ENCODE measurements at regions not wholly inside any gene's neighbourhood (a gene's known extent, or its start where the extent isn't known, plus 50 kb on each side); places are given as distances from the start of the nearest gene placed in this dataset.
A peak's percentile ranks its signal among the peaks of the same experiment; 100 is the strongest.

DNA sequence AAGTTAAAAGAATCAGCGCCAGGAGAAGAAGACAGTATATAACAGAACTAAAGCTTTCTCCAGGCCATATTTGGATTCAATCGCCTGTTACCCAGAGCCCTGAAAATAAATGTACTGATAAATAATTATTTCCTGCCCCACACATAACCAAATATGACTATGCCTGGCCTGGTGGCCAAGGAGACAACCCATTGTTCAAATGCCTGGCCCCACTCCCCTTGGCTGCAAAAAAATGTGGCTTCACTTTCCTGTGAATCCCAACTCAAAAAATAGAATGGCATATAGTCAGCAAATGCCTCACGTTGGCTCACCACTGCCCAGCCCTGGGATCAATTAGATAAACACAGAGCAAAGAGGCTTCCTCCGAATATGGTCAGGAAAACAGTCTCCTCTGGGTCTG lies 472.1 kb downstream of the BCL11B start:
- Histone ChIP-seq H3K9ac (ENCODE audit: low read depth, low read length, poor library complexity) (no peak overlapping the region), H4K91ac (ENCODE audit: low read depth, low read length, poor library complexity) (no peak overlapping the region), H3K79me1 (ENCODE audit: low read depth, low read length) (no peaks in the 10 kb centered on the region), H2BK15ac (ENCODE audit: low read length) (no peak overlapping the region), H3K4me2 (ENCODE audit: insufficient read depth, low read length, poor library complexity, severe bottlenecking) (no peak overlapping the region), H3K4ac (ENCODE audit: low read length) (no peak overlapping the region), H3K36me3 (replicated peaks in 1 of 2; ENCODE audit: control insufficient read depth in 2 of 2, insufficient read depth in 2 of 2, low read length in 2 of 2) (no peaks in the 10 kb centered on the region), H3K14ac (ENCODE audit: low read length) (no peak overlapping the region), H2AFZ (ENCODE audit: low read length) (no peak overlapping the region), H2BK120ac (ENCODE audit: low read depth, low read length) (no peak overlapping the region), H3K27ac (replicated peaks; ENCODE audit: low read length) (no peak overlapping the region), H2AK5ac (ENCODE audit: low read depth, low read length) (no peak overlapping the region), H2BK5ac (ENCODE audit: low read length) (no peak overlapping the region), H2BK12ac (ENCODE audit: low read length) (no peak overlapping the region), H3K9me3 (replicated peaks in 1 of 2; ENCODE audit: control insufficient read depth in 2 of 2, insufficient read depth in 1 of 2, low read depth in 1 of 2, low read length in 2 of 2) (no peaks in the 10 kb centered on the region), H3K4me3 (ENCODE audit: low read length in 2 of 2) (no peak overlapping the region), H3K27me3 (ENCODE audit: control insufficient read depth in 3 of 3, insufficient read depth in 3 of 3, low read depth in 1 of 3, low read length in 3 of 3) (no peaks in the 10 kb centered on the region), H3K18ac (ENCODE audit: low read length) (no peak overlapping the region), H3K4me1 (ENCODE audit: control insufficient read depth in 2 of 2, insufficient read depth in 1 of 2, low read depth in 1 of 2, low read length in 2 of 2) (peaks cover 0 to 2% of the 10 kb centered on the region in 2 donors), H3K23ac (ENCODE audit: low read depth, low read length, poor library complexity) (no peak overlapping the region), H4K8ac (ENCODE audit: low read depth, low read length) (no peak overlapping the region)
- no peak for DNase-seq (ENCODE audit: low spot score)
- no CpG with 5 or more reads among the region's 4 CpGs for WGBS, 2 donors (ENCODE audit: extremely low coverage in 2 of 2, insufficient read length in 2 of 2, insufficient replicate concordance in 1 of 2)

DNA sequence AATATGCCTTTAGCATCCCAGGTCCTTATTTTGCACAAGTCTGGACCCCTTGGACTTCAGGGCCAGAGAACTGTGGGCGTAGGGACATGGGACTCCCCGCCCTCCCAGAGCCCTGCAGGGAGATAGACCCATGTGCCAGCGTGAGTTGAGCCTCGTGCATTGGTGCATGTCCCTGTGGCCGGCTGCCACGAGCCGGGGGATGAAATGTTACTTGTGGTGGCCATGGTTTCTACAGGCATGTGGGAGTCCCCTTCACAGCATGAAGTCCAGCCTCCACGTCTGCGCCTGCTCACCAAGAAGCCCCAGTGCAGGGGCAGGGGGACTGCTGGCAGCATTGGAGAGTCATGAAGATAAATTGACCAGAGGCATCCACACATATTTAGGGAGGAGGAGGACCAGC lies 470.0 kb downstream of the BCL11B start:
- Histone ChIP-seq H3K4ac (ENCODE audit: low read length) (no peak overlapping the region), H3K79me1 (ENCODE audit: low read depth, low read length) (no peaks in the 10 kb centered on the region), H3K4me1 (ENCODE audit: control insufficient read depth in 2 of 2, insufficient read depth in 1 of 2, low read depth in 1 of 2, low read length in 2 of 2) (peaks cover 0 to 2% of the 10 kb centered on the region in 2 donors), H3K18ac (ENCODE audit: low read length) (peak overlapping the region; percentile 28), H2AK5ac (ENCODE audit: low read depth, low read length) (no peak overlapping the region), H3K36me3 (replicated peaks in 1 of 2; ENCODE audit: control insufficient read depth in 2 of 2, insufficient read depth in 2 of 2, low read length in 2 of 2) (no peaks in the 10 kb centered on the region), H3K27me3 (ENCODE audit: control insufficient read depth in 3 of 3, insufficient read depth in 3 of 3, low read depth in 1 of 3, low read length in 3 of 3) (no peaks in the 10 kb centered on the region), H2BK12ac (ENCODE audit: low read length) (no peak overlapping the region), H2BK5ac (ENCODE audit: low read length) (no peak overlapping the region), H3K14ac (ENCODE audit: low read length) (no peak overlapping the region), H2BK15ac (ENCODE audit: low read length) (no peak overlapping the region), H3K27ac (replicated peaks; ENCODE audit: low read length) (no peak overlapping the region), H3K4me2 (ENCODE audit: insufficient read depth, low read length, poor library complexity, severe bottlenecking) (no peak overlapping the region), H4K8ac (ENCODE audit: low read depth, low read length) (no peak overlapping the region), H2BK120ac (ENCODE audit: low read depth, low read length) (no peak overlapping the region), H4K91ac (ENCODE audit: low read depth, low read length, poor library complexity) (no peak overlapping the region), H2AFZ (ENCODE audit: low read length) (no peak overlapping the region), H3K23ac (ENCODE audit: low read depth, low read length, poor library complexity) (no peak overlapping the region), H3K9me3 (replicated peaks in 1 of 2; ENCODE audit: control insufficient read depth in 2 of 2, insufficient read depth in 1 of 2, low read depth in 1 of 2, low read length in 2 of 2) (no peaks in the 10 kb centered on the region), H3K9ac (ENCODE audit: low read depth, low read length, poor library complexity) (no peak overlapping the region), H3K4me3 (ENCODE audit: low read length in 2 of 2) (no peak overlapping the region)
- no peak for DNase-seq (ENCODE audit: low spot score)
- no CpG with 5 or more reads among the region's 9 CpGs for WGBS, 2 donors (ENCODE audit: extremely low coverage in 2 of 2, insufficient read length in 2 of 2, insufficient replicate concordance in 1 of 2)

DNA sequence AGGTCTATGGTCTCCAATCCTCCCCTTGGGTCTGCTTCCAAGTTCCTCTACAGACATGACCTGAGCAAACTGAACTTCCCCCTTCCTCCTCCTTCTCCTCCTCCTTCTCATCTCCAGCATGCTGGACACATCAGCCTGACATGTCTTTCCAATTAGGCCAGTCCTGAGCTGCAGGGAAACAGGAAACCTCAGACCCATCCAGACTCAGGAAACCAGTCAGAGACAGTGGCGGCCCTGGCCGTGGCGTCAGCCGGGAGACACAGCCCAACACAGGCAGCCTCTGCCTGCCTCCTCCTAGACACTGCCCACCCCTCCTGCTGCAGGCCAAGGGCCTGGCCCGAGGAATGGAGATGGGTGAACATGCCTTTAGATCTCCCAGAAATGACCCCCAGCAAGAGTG lies 468.8 kb downstream of the BCL11B start:
- DNase-seq (ENCODE audit: low spot score): no peak
- H2BK120ac ChIP-seq (ENCODE audit: low read depth, low read length): no peak overlapping the region
- no peak overlapping the region for H3K4me3 ChIP-seq (ENCODE audit: low read length in 2 of 2)
- H2BK5ac ChIP-seq (ENCODE audit: low read length): no peak overlapping the region
- no peak overlapping the region for H4K91ac ChIP-seq (ENCODE audit: low read depth, low read length, poor library complexity)
- H2AK5ac ChIP-seq (ENCODE audit: low read depth, low read length): peak overlapping the region; percentile 9
- H3K36me3 ChIP-seq (replicated peaks in 1 of 2; ENCODE audit: control insufficient read depth in 2 of 2, insufficient read depth in 2 of 2, low read length in 2 of 2): no peaks in the 10 kb centered on the region
- H3K9ac ChIP-seq (ENCODE audit: low read depth, low read length, poor library complexity): no peak overlapping the region
- H2BK15ac ChIP-seq (ENCODE audit: low read length): no peak overlapping the region
- no peaks in the 10 kb centered on the region for H3K79me1 ChIP-seq (ENCODE audit: low read depth, low read length)
- H3K14ac ChIP-seq (ENCODE audit: low read length): no peak overlapping the region
- no peak overlapping the region for H3K4me2 ChIP-seq (ENCODE audit: insufficient read depth, low read length, poor library complexity, severe bottlenecking)
- H3K4me1 ChIP-seq (ENCODE audit: control insufficient read depth in 2 of 2, insufficient read depth in 1 of 2, low read depth in 1 of 2, low read length in 2 of 2): peaks cover 0 to 2% of the 10 kb centered on the region in 2 donors
- no peak overlapping the region for H3K27ac ChIP-seq (replicated peaks; ENCODE audit: low read length)
- no peak overlapping the region for H3K23ac ChIP-seq (ENCODE audit: low read depth, low read length, poor library complexity)
- no peaks in the 10 kb centered on the region for H3K27me3 ChIP-seq (ENCODE audit: control insufficient read depth in 3 of 3, insufficient read depth in 3 of 3, low read depth in 1 of 3, low read length in 3 of 3)
- H3K18ac ChIP-seq (ENCODE audit: low read length): peak overlapping the region; percentile 25
- H3K9me3 ChIP-seq (replicated peaks in 1 of 2; ENCODE audit: control insufficient read depth in 2 of 2, insufficient read depth in 1 of 2, low read depth in 1 of 2, low read length in 2 of 2): no peaks in the 10 kb centered on the region
- H2AFZ ChIP-seq (ENCODE audit: low read length): no peak overlapping the region
- no peak overlapping the region for H4K8ac ChIP-seq (ENCODE audit: low read depth, low read length)
- H3K4ac ChIP-seq (ENCODE audit: low read length): no peak overlapping the region
- no CpG with 5 or more reads among the region's 5 CpGs for WGBS, 2 donors (ENCODE audit: extremely low coverage in 2 of 2, insufficient read length in 2 of 2, insufficient replicate concordance in 1 of 2)
- no peak overlapping the region for H2BK12ac ChIP-seq (ENCODE audit: low read length)

DNA sequence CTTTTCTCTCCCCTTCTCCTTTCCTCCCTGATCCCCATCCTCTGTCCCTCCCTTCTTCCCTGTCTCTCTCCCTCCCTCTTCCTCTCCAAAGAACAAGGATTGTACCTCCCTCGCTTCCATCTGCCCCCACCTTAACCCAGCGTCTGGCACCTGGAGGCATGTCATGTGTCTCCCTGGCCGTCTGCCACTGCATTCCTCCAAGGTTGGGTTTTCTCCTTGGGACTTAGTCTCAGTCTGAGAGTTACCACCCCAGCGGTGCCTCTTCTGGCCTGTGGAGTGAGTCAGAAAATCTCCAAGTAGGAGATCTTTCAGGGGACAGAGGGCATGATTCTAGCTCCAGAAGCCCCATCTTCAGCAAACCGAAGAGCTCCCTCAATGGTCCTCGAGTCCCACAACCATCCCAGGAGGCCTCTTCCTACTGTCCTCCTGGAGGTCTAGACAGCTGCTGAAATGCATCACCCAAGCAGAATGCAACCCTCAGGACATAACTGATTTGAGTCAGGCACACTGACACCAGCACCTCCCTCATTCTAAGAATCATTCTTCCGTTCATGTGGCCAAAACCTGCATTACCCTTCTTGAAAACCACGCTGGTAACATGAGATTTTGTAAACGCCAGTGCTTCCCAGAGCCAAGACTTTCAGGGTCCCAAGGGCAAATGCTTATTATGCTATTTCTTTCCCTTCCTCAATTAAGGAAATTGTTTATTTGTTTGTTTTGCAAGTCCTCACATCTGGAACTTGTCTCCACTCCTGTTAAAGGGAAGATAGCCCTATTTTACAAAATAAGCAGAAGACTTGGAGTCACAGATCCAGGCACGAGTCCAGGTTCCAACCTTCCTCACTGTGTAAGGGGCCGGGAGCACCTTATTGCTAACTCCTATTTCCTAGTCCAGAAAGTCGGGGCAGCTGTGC lies 463.2 kb downstream of the BCL11B start:
- Histone ChIP-seq H2BK12ac (ENCODE audit: low read length) (no peak overlapping the region), H2BK5ac (ENCODE audit: low read length) (no peak overlapping the region), H4K8ac (ENCODE audit: low read depth, low read length) (no peak overlapping the region), H3K9me3 (replicated peaks in 1 of 2; ENCODE audit: control insufficient read depth in 2 of 2, insufficient read depth in 1 of 2, low read depth in 1 of 2, low read length in 2 of 2) (no peaks in the 10 kb centered on the region), H2AFZ (ENCODE audit: low read length) (no peak overlapping the region), H3K18ac (ENCODE audit: low read length) (no peak overlapping the region), H3K4me2 (ENCODE audit: insufficient read depth, low read length, poor library complexity, severe bottlenecking) (no peak overlapping the region), H3K9ac (ENCODE audit: low read depth, low read length, poor library complexity) (no peak overlapping the region), H3K4me3 (ENCODE audit: low read length in 2 of 2) (no peak overlapping the region), H3K23ac (ENCODE audit: low read depth, low read length, poor library complexity) (no peak overlapping the region), H3K4ac (ENCODE audit: low read length) (no peak overlapping the region), H3K79me1 (ENCODE audit: low read depth, low read length) (no peaks in the 10 kb centered on the region), H3K14ac (ENCODE audit: low read length) (no peak overlapping the region), H4K91ac (ENCODE audit: low read depth, low read length, poor library complexity) (no peak overlapping the region), H2BK120ac (ENCODE audit: low read depth, low read length) (no peak overlapping the region), H3K4me1 (ENCODE audit: control insufficient read depth in 2 of 2, insufficient read depth in 1 of 2, low read depth in 1 of 2, low read length in 2 of 2) (no peaks in the 10 kb centered on the region), H3K27ac (replicated peaks; ENCODE audit: low read length) (no peak overlapping the region), H3K36me3 (replicated peaks in 1 of 2; ENCODE audit: control insufficient read depth in 2 of 2, insufficient read depth in 2 of 2, low read length in 2 of 2) (no peaks in the 10 kb centered on the region), H2AK5ac (ENCODE audit: low read depth, low read length) (no peak overlapping the region), H2BK15ac (ENCODE audit: low read length) (no peak overlapping the region), H3K27me3 (ENCODE audit: control insufficient read depth in 3 of 3, insufficient read depth in 3 of 3, low read depth in 1 of 3, low read length in 3 of 3) (no peaks in the 10 kb centered on the region)
- WGBS, 2 donors (ENCODE audit: extremely low coverage in 2 of 2, insufficient read length in 2 of 2, insufficient replicate concordance in 1 of 2): no CpG with 5 or more reads among the region's 12 CpGs
- no peak for DNase-seq (ENCODE audit: low spot score)
